Endothelial cell of hepatic sinusoid (primary cell): ENCODE measurements at regions not wholly inside any gene's neighbourhood (a gene's known extent, or its start where the extent isn't known, plus 50 kb on each side); places are given as distances from the start of the nearest gene placed in this dataset.

Experiments
- in situ Hi-C: cut with HindIII; loops from 2 replicates; pipeline ENCODE4 v1.10.0; 2017; ENCODE audit warnings: low sequenced_read_pairs

DNA sequence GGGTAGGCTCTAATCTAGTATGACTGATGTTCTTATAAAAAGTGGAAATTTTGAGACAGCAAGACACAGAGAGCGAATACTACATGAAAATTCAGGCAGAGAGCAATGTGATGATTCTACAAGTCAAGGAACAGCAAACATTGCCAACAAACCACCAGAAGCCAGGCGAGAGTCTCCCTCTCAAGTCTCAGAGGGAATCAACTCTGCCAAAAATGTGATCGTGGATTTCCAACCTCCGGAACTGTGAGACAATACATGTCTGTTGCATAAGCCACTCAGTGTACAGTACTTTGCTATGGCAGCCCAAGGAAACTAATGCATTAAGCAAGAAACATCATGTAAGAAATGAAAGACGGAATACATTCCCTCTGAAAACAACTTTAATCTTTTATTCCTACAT is 52.1 kb upstream of the CCNG1 start:
- in situ Hi-C loops = no loop called here

DNA sequence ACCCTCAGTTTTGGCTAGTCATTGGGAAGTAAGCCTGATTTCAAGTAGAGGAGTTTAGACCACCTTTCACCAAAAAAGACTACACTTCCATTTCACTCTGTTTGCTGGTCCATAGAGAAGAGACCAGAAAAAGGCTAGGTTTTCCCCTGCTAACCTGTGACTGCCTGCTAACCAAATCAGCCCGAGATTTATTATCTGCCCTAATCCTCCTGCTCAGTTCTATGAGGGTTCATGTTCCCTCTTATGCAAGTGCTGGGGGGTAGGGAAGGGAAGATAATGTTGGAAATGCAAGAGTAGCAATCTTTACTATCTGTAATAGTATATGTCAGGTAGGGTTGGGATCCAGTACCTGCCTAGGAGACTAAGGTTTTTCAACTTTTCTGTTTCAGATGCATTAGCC is 51.6 kb upstream of the CCNG1 start:
- in situ Hi-C loops = no loop called here

DNA sequence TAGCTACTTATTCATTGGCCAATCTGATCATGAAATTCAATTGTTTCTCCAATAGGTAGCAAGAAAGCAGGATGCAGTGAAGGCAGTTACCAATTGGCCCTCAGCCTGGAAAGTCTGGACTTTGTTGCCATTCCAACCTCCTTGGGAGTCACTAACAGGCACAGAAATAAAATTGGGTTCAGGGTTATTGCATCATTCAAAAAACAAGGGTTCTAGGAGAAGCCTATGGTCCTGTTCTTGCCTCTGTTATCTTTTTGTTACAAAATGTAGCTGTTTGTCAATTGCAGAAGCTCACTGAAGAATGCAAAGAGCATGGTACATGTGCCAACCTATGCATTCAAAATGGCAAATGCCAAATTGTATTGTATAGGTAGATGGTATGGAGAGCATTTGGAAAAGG is 51.0 kb upstream of the CCNG1 start:
- in situ Hi-C loops = no loop called here

DNA sequence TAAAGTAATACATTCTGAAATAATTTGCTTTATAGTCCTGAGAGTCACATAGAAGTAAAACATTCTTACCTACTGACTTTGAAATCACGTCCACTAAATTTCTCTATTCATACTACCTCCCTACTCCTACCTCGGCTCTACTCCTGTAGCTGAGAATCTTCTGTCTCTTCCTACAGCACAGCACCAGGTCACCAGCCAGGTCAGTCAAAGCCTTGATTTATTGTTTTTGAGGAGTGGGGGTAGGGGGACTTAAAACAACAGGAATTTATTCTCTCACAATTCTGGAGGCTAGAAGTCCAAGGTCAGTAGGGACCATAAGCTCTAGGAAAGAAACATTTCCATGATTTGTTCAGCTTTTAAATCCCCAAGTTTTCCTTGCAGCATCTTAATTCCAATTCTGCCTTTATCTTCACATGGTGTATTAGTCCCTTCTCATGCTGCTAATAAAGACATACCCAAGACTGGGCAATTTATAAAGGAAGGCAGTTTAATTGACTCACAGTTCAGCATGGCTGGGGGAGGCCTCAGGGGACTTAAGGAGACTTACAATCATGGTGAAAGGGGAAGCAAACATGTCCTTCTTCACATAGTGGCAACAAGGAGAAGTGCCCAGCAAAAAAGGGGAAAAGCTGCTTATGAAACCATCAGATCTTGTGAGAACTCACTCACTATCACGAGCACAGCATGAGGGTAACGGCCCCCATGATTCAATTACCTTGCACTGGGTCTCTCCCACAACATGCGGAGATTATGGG is 49.6 kb upstream of the CCNG1 start:
- in situ Hi-C loops = no loop called here
